Endodermal cell (in vitro differentiated cells): ENCODE measurements at regions not wholly inside any gene's neighbourhood (a gene's known extent, or its start where the extent isn't known, plus 50 kb on each side); places are given as distances from the start of the nearest gene placed in this dataset.

Experiments used
- DNase-seq: peaks from one replicate; pipeline ENCODE4 v3.0.0-alpha.2; 2017
- H3K27ac ChIP-seq: 2 replicates; pipeline ENCODE4 v1.5.1; 2013; ENCODE audit warnings: mild to moderate bottlenecking, low read depth, low read length, moderate library complexity
- H3K27me3 ChIP-seq: 2 replicates; pipeline ENCODE4 v1.6.1; 2013; ENCODE audit warnings: mild to moderate bottlenecking, low read length, moderate library complexity; ENCODE audit not compliant: insufficient read depth, control insufficient read depth, poor library complexity, severe bottlenecking
- H3K36me3 ChIP-seq: 2 replicates; pipeline ENCODE4 v1.7.0; 2013; ENCODE audit warnings: mild to moderate bottlenecking, low read length, moderate library complexity; ENCODE audit not compliant: control insufficient read depth, insufficient read depth
- H3K4me1 ChIP-seq: one replicate; pipeline ENCODE4 v1.7.0; 2013; ENCODE audit warnings: low read length; ENCODE audit not compliant: control insufficient read depth, insufficient read depth
- H3K4me3 ChIP-seq: 2 replicates; pipeline ENCODE4 v1.5.1; 2013; ENCODE audit warnings: mild to moderate bottlenecking, low read length, moderate library complexity
- H3K9ac ChIP-seq: 2 replicates; pipeline ENCODE4 v1.6.1; 2013; ENCODE audit warnings: mild to moderate bottlenecking, low read length, moderate library complexity; ENCODE audit not compliant: poor library complexity, severe bottlenecking; ENCODE audit errors: extremely low read depth
- H3K9me3 ChIP-seq: 2 replicates; pipeline ENCODE4 v1.6.1; 2013; ENCODE audit warnings: mild to moderate bottlenecking, low read length, moderate library complexity; ENCODE audit not compliant: control insufficient read depth
- H3K27ac Mint-ChIP-seq: 2 replicates; pipeline ENCODE4 v1.8.0; 2020; ENCODE audit warnings: mixed read lengths
- H3K27me3 Mint-ChIP-seq: 2 replicates; pipeline ENCODE4 v1.8.0; 2021; ENCODE audit warnings: mild to moderate bottlenecking, mixed read lengths; ENCODE audit not compliant: insufficient read depth
- H3K36me3 Mint-ChIP-seq: 2 replicates; pipeline ENCODE4 v1.8.0; 2020; ENCODE audit warnings: low read depth, mixed read lengths
- H3K4me1 Mint-ChIP-seq: 2 replicates; pipeline ENCODE4 v1.8.0; 2020; ENCODE audit warnings: mixed read lengths
- H3K4me3 Mint-ChIP-seq: 2 replicates; pipeline ENCODE4 v1.8.0; 2020; ENCODE audit warnings: mild to moderate bottlenecking, moderate library complexity, mixed read lengths
- H3K9me3 Mint-ChIP-seq: 2 replicates; pipeline ENCODE4 v1.8.0; 2020; ENCODE audit warnings: mild to moderate bottlenecking, mixed read lengths
- WGBS, 2 experiments: methylation state at CpG; one replicate each; pipeline versions ENCODE4 v1.1.5 to v1.1.7; 2013; ENCODE audit warnings: missing lambda C conversion rate in 2 of 2, mixed read lengths in 1 of 2; ENCODE audit not compliant: insufficient coverage in 1 of 2, insufficient read length in 1 of 2; 5-methylcytosine and 5-hydroxymethylcytosine counted together
- TF ChIP-seq, protein P1 (sequence below): fragments of 200-600 bp; sonication (generic); conservative IDR thresholded peaks from 2 replicates; pipeline ENCODE4 v1.5.0; 2021; ENCODE audit warnings: antibody characterized with exemption, mild to moderate bottlenecking

DNA sequence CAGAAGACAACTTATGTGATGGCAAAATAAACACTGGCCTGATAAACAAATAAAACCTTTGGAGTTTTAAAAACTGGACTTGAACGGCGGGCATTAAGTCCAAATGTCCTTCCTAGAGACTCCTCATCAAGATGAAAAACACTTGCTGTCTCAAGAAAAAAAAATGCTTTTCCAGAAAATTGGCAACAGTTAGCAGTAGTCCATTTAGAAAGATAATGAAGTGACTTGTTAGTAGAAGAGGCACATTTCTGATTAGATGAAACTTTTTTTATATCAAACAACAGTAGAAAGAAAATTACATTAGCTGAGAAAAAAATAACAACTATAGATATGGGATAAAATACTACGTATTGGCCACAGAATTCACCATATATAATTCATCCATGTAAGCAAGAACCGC lies 1750.7 kb upstream of the PCDH20 start:
- 67 to 78% methylated on average over 2 of the region's 4 CpGs for WGBS, 2 experiments
- Mint-ChIP-seq H3K27me3 (no peaks in the 10 kb centered on the region), H3K27ac (no peak overlapping the region), H3K36me3 (peaks cover 2% of the 10 kb centered on the region), H3K4me3 (no peak overlapping the region), H3K9me3 (no peaks in the 10 kb centered on the region), H3K4me1 (peaks cover 14% of the 10 kb centered on the region)
- Histone ChIP-seq H3K36me3 (no peaks in the 10 kb centered on the region), H3K9me3 (no peaks in the 10 kb centered on the region), H3K27ac (no peak overlapping the region), H3K27me3 (no peaks in the 10 kb centered on the region), H3K4me3 (no peak overlapping the region), H3K4me1 (peaks cover 2% of the 10 kb centered on the region), H3K9ac (no peak overlapping the region)
- TF ChIP-seq, protein P1, sequence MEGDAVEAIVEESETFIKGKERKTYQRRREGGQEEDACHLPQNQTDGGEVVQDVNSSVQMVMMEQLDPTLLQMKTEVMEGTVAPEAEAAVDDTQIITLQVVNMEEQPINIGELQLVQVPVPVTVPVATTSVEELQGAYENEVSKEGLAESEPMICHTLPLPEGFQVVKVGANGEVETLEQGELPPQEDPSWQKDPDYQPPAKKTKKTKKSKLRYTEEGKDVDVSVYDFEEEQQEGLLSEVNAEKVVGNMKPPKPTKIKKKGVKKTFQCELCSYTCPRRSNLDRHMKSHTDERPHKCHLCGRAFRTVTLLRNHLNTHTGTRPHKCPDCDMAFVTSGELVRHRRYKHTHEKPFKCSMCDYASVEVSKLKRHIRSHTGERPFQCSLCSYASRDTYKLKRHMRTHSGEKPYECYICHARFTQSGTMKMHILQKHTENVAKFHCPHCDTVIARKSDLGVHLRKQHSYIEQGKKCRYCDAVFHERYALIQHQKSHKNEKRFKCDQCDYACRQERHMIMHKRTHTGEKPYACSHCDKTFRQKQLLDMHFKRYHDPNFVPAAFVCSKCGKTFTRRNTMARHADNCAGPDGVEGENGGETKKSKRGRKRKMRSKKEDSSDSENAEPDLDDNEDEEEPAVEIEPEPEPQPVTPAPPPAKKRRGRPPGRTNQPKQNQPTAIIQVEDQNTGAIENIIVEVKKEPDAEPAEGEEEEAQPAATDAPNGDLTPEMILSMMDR: no peak
- no peak for DNase-seq

DNA sequence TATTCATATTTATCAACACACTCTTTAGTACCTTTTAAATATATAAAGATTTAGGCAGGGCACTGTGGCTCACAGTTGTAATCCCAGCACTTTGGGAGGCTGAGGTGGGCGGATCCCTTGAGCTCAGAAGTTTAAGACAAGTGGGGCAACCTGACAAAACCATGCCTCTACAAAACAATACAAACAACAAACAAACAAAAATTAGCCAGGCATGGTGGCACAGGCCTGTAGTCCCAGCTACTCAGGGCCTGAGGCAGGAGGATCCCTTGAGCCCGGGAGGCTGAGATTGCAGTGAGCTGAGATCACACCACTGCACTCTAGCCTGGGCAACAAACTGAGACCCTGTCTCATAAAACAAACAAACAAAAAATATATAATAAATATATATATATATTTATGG lies 1748.3 kb upstream of the PCDH20 start:
- Histone ChIP-seq H3K4me3 (no peak overlapping the region), H3K9ac (no peak overlapping the region), H3K9me3 (no peaks in the 10 kb centered on the region), H3K36me3 (no peaks in the 10 kb centered on the region), H3K27ac (no peak overlapping the region), H3K4me1 (peaks cover 2% of the 10 kb centered on the region), H3K27me3 (no peaks in the 10 kb centered on the region)
- H3K36me3 Mint-ChIP-seq: no peaks in the 10 kb centered on the region
- 85% methylated on average over 2 of the region's 2 CpGs; no CpG with 5 or more reads in 1 of the 2 experiments for WGBS, 2 experiments
- TF ChIP-seq, protein P1: no peak
- no peaks in the 10 kb centered on the region for H3K9me3 Mint-ChIP-seq
- H3K27me3 Mint-ChIP-seq: no peaks in the 10 kb centered on the region
- DNase-seq: no peak
- no peak overlapping the region for H3K27ac Mint-ChIP-seq
- no peak overlapping the region for H3K4me3 Mint-ChIP-seq
- peaks cover 12% of the 10 kb centered on the region for H3K4me1 Mint-ChIP-seq

DNA sequence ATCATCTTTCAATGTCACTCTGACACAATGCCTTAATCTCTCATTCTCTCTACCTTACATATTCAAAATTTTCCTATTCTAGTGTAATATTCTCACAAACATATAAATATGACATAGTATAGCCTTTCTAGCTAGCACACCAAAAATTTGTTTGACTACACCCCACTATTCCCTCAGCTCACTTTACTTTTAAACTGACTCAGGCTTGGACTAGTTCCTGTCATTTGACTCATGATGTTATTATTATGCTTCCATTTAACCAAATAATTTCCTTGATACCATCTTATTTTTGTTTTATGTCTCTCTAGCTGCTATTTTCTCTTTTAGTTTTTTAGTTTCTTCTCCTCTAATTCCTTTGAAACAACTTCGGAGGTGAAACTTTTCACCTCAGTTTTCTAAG lies 1745.6 kb upstream of the PCDH20 start:
- peaks cover 4% of the 10 kb centered on the region for H3K4me1 Mint-ChIP-seq
- TF ChIP-seq, protein P1: no peak
- Histone ChIP-seq H3K4me3 (no peak overlapping the region), H3K27me3 (no peaks in the 10 kb centered on the region), H3K9me3 (no peaks in the 10 kb centered on the region), H3K4me1 (no peaks in the 10 kb centered on the region), H3K36me3 (no peaks in the 10 kb centered on the region), H3K9ac (no peak overlapping the region), H3K27ac (no peak overlapping the region)
- 100% methylated on average over 1 of the region's 1 CpG; no CpG with 5 or more reads in 1 of the 2 experiments for WGBS, 2 experiments
- no peak for DNase-seq
- no peak overlapping the region for H3K4me3 Mint-ChIP-seq
- H3K27me3 Mint-ChIP-seq: no peaks in the 10 kb centered on the region
- H3K27ac Mint-ChIP-seq: no peak overlapping the region
- no peaks in the 10 kb centered on the region for H3K9me3 Mint-ChIP-seq
- H3K36me3 Mint-ChIP-seq: no peaks in the 10 kb centered on the region
